Esophagus squamous epithelium (tissue), 5 donors: ENCODE measurements at regions not wholly inside any gene's neighbourhood (a gene's known extent, or its start where the extent isn't known, plus 50 kb on each side); places are given as distances from the start of the nearest gene placed in this dataset.

Experiments
- DNase-seq: peaks from one replicate; lab custom pipeline; 2025; lab: John Stamatoyannopoulos, UW
- H3K27ac ChIP-seq, 4 donors: fragments of 200-600 bp; sonication (generic); one replicate each; pipeline ENCODE4 v1.5.1; 2016 to 2019; ENCODE audit warnings: mild to moderate bottlenecking in 1 of 4
- H3K27me3 ChIP-seq, 4 donors: fragments of 200-600 bp; sonication (generic); 1 replicate in 3 of 4; 2 replicates in 1 of 4; pipeline versions ENCODE4 v1.5.1 to v1.6.0; 2017 to 2021; ENCODE audit warnings: antibody characterized with exemption in 1 of 4
- H3K36me3 ChIP-seq, 3 donors: fragments of 200-600 bp; sonication (generic); one replicate each; pipeline ENCODE4 v1.5.1; 2016 to 2019
- H3K4me1 ChIP-seq, 3 donors: fragments of 200-600 bp; sonication (generic); one replicate each; pipeline ENCODE4 v1.5.1; 2017 to 2019
- H3K4me3 ChIP-seq, 4 donors: fragments of 200-600 bp; sonication (generic); 1 replicate in 3 of 4; 2 replicates in 1 of 4; pipeline ENCODE4 v1.5.1; 2016 to 2019; ENCODE audit warnings: mild to moderate bottlenecking in 2 of 4, moderate library complexity in 1 of 4
- H3K9me3 ChIP-seq, 3 donors: fragments of 200-600 bp; sonication (generic); one replicate each; pipeline ENCODE4 v1.5.1; 2016 to 2019
- POLR2A ChIP-seq, 4 donors: fragments of 450-650 bp; IDR thresholded peaks; one replicate each; pipeline ENCODE4 v1.6.1; 2017; ENCODE audit warnings: antibody characterized with exemption in 4 of 4, mild to moderate bottlenecking in 4 of 4, moderate library complexity in 3 of 4
- WGBS, 2 donors: methylation state at CpG; one replicate each; pipeline ENCODE4 v1.1.5; 2018; 5-methylcytosine and 5-hydroxymethylcytosine counted together
- intact Hi-C: fragments of 100-400 bp; cut with DNase I; formaldehyde crosslinking; loops from one replicate; pipeline ENCODE4 v1.15.0; 2022
- TF ChIP-seq, protein P1 (sequence below), 6 experiments: fragments of 450-650 bp in 4 of 6; fragments of 200-600 bp in 2 of 6; sonication (generic) in 2 of 6; IDR thresholded peaks; one replicate each; pipeline ENCODE4 v1.5.1; 2016 to 2019; ENCODE audit warnings: antibody characterized with exemption in 6 of 6, mild to moderate bottlenecking in 4 of 6, moderate library complexity in 4 of 6
- donor health status: DM: yes; HTN: yes; CAD: no.

DNA sequence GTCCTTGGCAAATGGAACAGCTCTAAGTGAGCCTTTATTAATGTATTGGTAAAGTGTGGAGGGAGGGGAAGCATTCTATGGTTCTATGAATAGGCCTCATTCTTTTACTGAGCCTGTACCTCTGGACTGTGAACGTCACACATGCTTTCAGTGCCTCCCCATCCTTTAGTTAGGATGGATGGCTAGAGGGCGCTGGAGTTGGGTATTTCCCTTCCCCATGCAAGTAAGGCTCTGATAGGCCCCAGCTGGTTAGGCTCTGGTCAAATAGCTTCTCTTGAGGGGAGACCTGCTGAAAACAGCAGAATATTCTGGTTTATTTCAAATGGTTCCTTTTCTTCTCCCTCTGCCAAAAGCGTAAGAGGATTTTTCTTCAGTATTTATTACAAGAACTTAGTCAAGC lies 860.9 kb upstream of the MDGA2 start:
- no peaks in the 10 kb centered on the region for H3K27me3 ChIP-seq
- no peak overlapping the region for H3K27ac ChIP-seq
- H3K36me3 ChIP-seq = no peaks in the 10 kb centered on the region
- 39 to 59% methylated on average over 3 of the region's 3 CpGs for whole genome bisulfite sequencing, 2 donors
- H3K4me3 ChIP-seq = no peak overlapping the region
- no peaks in the 10 kb centered on the region for H3K9me3 ChIP-seq
- H3K4me1 ChIP-seq = no peaks in the 10 kb centered on the region
- TF ChIP-seq POLR2A (IDR thresholded peaks at IDR 0.05) = no peak
- TF ChIP-seq, protein P1, sequence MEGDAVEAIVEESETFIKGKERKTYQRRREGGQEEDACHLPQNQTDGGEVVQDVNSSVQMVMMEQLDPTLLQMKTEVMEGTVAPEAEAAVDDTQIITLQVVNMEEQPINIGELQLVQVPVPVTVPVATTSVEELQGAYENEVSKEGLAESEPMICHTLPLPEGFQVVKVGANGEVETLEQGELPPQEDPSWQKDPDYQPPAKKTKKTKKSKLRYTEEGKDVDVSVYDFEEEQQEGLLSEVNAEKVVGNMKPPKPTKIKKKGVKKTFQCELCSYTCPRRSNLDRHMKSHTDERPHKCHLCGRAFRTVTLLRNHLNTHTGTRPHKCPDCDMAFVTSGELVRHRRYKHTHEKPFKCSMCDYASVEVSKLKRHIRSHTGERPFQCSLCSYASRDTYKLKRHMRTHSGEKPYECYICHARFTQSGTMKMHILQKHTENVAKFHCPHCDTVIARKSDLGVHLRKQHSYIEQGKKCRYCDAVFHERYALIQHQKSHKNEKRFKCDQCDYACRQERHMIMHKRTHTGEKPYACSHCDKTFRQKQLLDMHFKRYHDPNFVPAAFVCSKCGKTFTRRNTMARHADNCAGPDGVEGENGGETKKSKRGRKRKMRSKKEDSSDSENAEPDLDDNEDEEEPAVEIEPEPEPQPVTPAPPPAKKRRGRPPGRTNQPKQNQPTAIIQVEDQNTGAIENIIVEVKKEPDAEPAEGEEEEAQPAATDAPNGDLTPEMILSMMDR (IDR thresholded peaks at IDR 0.05) = no peak
- DNase-seq = no peak
- intact Hi-C loops = no loop called here

DNA sequence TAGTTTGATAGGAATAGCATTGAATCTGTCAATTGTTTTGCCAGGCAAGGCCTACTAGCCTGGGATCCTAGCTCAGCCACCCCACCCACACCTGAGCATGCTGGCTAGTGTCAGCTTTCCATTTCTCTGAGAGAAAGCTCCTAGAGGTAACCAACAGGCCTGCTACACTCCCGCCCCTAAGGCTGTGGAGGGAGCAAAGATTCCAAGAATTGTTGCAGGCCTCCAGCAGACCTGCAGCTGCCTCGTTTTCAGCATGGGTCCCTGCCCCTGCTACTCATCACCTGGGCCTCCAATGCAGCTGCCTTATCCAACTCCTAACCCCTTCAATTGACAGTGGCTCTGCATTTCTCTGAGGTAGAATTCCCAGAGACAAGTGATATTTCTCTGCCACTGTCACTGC lies 852.4 kb upstream of the MDGA2 start:
- 19% methylated on average over 2 of the region's 2 CpGs; no CpG with 5 or more reads in 1 of the 2 donors for WGBS, 2 donors
- H3K4me3 ChIP-seq = no peak overlapping the region
- no peaks in the 10 kb centered on the region for H3K4me1 ChIP-seq
- no peaks in the 10 kb centered on the region for H3K36me3 ChIP-seq
- DNase-seq = no peak
- intact Hi-C loops = no loop called here
- no peaks in the 10 kb centered on the region for H3K9me3 ChIP-seq
- no peaks in the 10 kb centered on the region for H3K27me3 ChIP-seq
- TF ChIP-seq, protein P1 (IDR thresholded peaks at IDR 0.05) = no peak
- TF ChIP-seq POLR2A (IDR thresholded peaks at IDR 0.05) = no peak
- no peak overlapping the region for H3K27ac ChIP-seq

DNA sequence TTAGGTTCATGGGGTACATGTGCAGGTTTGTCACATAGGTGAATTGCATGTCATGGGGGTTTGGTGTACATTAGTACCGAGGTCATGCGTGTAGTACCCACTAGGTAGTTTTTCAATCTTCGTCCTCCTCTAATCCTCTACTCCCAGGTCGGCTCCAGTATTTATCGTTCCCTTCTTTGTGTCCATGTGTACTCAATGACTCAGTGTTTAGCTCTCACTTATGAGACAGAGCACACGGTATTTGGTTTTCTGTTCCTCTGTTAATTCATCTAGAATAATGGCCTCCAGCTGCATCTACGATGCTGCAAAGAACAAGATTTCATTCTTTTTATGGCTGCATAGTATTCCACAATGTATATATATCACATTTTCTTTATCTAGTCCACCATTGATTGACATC lies 850.9 kb upstream of the MDGA2 start:
- Histone ChIP-seq H3K4me3 (no peak overlapping the region), H3K27me3 (no peaks in the 10 kb centered on the region), H3K27ac (no peak overlapping the region), H3K36me3 (no peaks in the 10 kb centered on the region), H3K9me3 (no peaks in the 10 kb centered on the region), H3K4me1 (no peaks in the 10 kb centered on the region)
- WGBS, 2 donors = 59 to 74% methylated on average over 7 of the region's 7 CpGs
- intact Hi-C loops = no loop called here
- no peak for TF ChIP-seq POLR2A (IDR thresholded peaks at IDR 0.05)
- TF ChIP-seq, protein P1 (IDR thresholded peaks at IDR 0.05) = no peak
- no peak for DNase-seq

DNA sequence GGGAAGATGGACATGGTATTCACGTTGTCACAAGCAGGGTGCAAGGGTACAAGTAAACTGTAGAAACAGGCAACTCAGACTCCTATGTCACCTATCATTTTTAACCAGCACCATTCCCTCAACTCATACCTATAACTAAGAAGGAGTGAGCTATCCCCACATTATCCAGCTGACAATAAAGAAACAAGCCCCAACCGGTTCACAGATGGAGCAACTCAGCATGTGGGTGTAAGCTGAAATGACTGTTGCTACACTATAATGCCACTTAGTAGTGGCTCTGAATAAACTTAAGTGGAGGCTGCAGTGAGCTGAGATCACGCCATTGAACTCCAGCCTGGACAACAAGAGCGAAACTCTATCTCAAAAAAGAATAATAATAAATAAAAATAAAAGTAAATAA lies 829.5 kb upstream of the MDGA2 start:
- no peaks in the 10 kb centered on the region for H3K36me3 ChIP-seq
- WGBS, 2 donors = 57 to 66% methylated on average over 4 of the region's 4 CpGs
- H3K27ac ChIP-seq = no peak overlapping the region
- no peak for DNase-seq
- no peaks in the 10 kb centered on the region for H3K27me3 ChIP-seq
- H3K4me3 ChIP-seq = no peak overlapping the region
- intact Hi-C loops = no loop called here
- TF ChIP-seq POLR2A (IDR thresholded peaks at IDR 0.05) = no peak
- TF ChIP-seq, protein P1 (IDR thresholded peaks at IDR 0.05) = no peak
- no peaks in the 10 kb centered on the region for H3K9me3 ChIP-seq
- H3K4me1 ChIP-seq = no peaks in the 10 kb centered on the region

DNA sequence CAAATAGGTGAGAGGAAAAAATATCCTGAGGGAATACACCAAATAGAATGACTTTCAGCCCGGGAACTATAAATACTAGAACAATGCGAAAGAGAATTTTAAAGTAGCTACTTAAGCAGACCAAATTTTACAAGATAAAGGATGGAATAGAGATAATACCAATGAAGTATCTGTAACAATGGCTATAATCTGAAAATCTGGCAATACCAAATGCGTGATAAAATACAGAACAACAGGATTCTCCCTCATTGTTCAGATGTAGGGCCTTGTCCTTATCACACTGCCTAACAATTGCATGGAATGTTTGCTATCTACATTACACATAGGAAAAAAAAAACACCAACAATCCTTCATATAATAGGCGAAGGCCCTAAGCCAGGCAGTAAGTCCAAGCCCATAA lies 815.4 kb upstream of the MDGA2 start:
- no peaks in the 10 kb centered on the region for H3K4me1 ChIP-seq
- WGBS, 2 donors = 79% methylated on average over 4 of the region's 4 CpGs
- intact Hi-C loops = no loop called here
- peaks cover 0 to 3% (median 0%) of the 10 kb centered on the region in 3 donors for H3K9me3 ChIP-seq
- TF ChIP-seq, protein P1 (IDR thresholded peaks at IDR 0.05) = no peak
- TF ChIP-seq POLR2A (IDR thresholded peaks at IDR 0.05) = no peak
- H3K36me3 ChIP-seq = no peaks in the 10 kb centered on the region
- no peak overlapping the region for H3K4me3 ChIP-seq
- DNase-seq = no peak
- H3K27me3 ChIP-seq = no peaks in the 10 kb centered on the region
- H3K27ac ChIP-seq = no peak overlapping the region
